Astrocyte of the cerebellum (primary cell): ENCODE measurements at regions not wholly inside any gene's neighbourhood (a gene's known extent, or its start where the extent isn't known, plus 50 kb on each side); places are given as distances from the start of the nearest gene placed in this dataset.
A peak's percentile ranks its signal among the peaks of the same experiment; 100 is the strongest.
"Not testable (repeated sequence)": the region's sequence is repeated elsewhere in the genome, so short reads cannot be mapped to it uniquely, and the experiment has no call there.

Experiments
- DNase-seq: peaks from one replicate; pipeline ENCODE4 v3.0.0-alpha.2; 2011; ENCODE audit warnings: low read depth
- H3K4me3 ChIP-seq: 2 replicates; pipeline ENCODE4 v1.5.1; 2011; ENCODE audit warnings: mild to moderate bottlenecking, low read depth, low read length, moderate library complexity
- CTCF ChIP-seq: IDR thresholded peaks from 2 replicates; pipeline ENCODE4 v1.5.1; 2012; ENCODE audit warnings: low read length, low read depth, moderate library complexity, mild to moderate bottlenecking; ENCODE audit errors: missing control alignments
- in situ Hi-C: cut with HindIII; loops from 2 replicates; pipeline ENCODE4 v1.10.0; 2017; ENCODE audit warnings: low sequenced_read_pairs

GRCh38 chr17:30731210-30732132 lies 93.0 kb downstream of the CRLF3 start:
- in situ Hi-C loops, DNase-seq: not testable (repeated sequence)
- H3K4me3 ChIP-seq = peak overlapping the region; percentile 60

DNA sequence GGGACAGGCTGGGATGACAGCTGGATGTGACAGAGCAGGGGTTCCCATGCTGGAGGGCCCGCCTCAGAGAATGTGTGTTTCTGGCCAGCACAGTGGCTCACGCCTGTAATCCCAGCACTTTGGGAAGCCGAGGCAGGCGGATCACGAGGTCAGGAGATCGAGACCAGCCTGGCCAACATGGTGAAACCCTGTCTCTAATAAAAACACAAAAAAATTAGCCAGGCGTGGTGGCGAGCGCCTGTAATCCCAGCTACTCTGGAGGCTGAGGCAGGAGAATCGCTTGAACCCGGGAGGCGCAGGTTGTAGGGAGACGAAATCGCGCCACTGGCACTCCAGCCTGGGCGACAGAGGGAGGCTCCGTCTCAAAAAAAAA lies 93.7 kb downstream of the CRLF3 start:
- H3K4me3 ChIP-seq = peak overlapping the region; percentile 60
- in situ Hi-C loops, DNase-seq: not testable (repeated sequence)

GRCh38 chr17:30730171-30730836 lies 94.2 kb downstream of the CRLF3 start:
- in situ Hi-C loops, DNase-seq, H3K4me3 ChIP-seq: not testable (repeated sequence)

- DNase-seq, H3K4me3 ChIP-seq, in situ Hi-C loops: not testable (repeated sequence)
Measured at GRCh38 chr17:30729471-30730170, 94.9 kb downstream of the CRLF3 start.

DNA sequence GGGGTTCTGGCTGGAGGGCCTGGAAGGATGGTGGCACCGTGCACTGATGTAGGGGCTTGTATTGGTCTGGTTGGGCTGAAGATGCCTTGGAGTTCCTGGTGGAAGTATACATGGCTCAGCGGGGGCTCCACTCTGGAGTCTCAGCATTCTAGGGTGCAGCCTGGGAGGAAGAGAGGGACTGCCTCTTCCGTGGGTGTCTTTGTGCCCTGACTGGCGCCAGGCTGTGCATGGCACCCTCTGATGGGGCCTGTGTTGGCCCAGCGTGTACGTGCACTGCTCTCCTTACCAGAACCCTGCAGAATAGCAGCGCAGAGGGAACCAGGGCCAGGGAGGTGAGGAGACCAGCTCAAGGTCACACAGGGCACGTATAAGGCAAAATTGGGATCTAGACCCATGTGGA lies 97.0 kb downstream of the CRLF3 start:
- H3K4me3 ChIP-seq, in situ Hi-C loops, DNase-seq: not testable (repeated sequence)

- DNase-seq, in situ Hi-C loops, H3K4me3 ChIP-seq: not testable (repeated sequence)
Measured at GRCh38 chr17:30726734-30727133, 97.8 kb downstream of the CRLF3 start.

- in situ Hi-C loops, H3K4me3 ChIP-seq, DNase-seq: not testable (repeated sequence)
Measured at GRCh38 chr17:30726310-30726709, 98.2 kb downstream of the CRLF3 start.

- in situ Hi-C loops, H3K4me3 ChIP-seq, DNase-seq: not testable (repeated sequence)
Measured at GRCh38 chr17:30724034-30724650, 100.3 kb downstream of the CRLF3 start.

GRCh38 chr17:30722114-30722780 lies 102.2 kb downstream of the CRLF3 start:
- in situ Hi-C loops, DNase-seq, H3K4me3 ChIP-seq: not testable (repeated sequence)

DNA sequence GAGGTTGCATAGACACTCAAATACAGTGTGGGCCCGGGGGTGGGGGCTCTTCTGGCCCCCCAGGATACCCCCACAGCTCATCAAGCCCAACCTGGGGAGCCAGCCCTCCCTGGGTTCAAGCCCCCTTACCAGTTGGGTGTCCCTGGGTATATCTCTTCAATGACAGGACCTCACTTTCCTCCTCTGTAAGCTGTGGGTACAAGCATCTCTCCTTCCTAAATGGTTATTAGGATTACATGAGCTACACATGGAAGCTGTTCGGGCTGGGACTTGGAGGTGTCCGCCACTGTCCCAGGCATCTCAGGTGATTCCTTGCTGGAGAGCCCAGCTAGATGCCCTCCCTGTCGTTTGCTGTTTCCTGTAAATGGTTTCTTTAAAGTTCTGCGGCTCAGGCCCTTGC lies 103.5 kb downstream of the CRLF3 start:
- DNase-seq, in situ Hi-C loops, H3K4me3 ChIP-seq: not testable (repeated sequence)

GRCh38 chr17:30720013-30720471 lies 104.5 kb downstream of the CRLF3 start:
- no peak overlapping the region for H3K4me3 ChIP-seq
- DNase-seq = no peak
- no peak for TF ChIP-seq CTCF
- in situ Hi-C loops = no loop called here
